HG03460 (cell line): ENCODE measurements at regions not wholly inside any gene's neighbourhood (a gene's known extent, or its start where the extent isn't known, plus 50 kb on each side); places are given as distances from the start of the nearest gene placed in this dataset.

Source experiments
- ATAC-seq: cut with Tn5 transposase; IDR thresholded peaks from one replicate; pipeline ENCODE4 v1.9.1; 2021; ENCODE audit not compliant: unreplicated experiment

DNA sequence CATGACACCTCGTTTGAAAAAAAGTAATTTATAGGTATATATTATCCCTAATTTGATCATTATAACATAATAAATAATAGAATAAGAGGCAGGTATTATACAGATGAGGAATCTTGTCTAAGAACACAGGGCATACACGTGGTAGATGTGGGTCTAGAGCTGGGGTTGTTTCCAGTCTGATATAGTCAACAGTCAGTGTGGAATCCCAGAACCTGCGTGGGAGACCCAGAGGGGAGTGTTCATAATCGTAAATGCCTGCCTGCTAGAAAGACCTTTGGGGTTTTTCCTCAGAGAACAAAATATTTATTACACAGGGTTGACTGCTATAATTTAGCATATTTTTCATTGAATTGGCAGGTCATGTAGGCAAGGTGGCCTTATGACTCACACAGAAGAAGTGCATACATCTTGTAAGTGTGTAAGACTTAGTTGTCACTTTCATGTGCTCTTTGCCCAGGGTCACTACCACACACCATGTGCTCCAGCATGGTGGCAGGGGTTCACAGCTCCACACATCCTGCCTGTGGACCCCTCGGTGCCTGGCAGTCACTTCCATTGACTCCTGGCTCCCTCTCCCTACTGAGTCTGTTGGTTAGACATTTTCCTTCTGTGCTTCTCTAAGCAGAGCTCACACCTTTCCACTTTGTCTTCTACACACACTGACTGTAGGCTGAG, 94.9 kb upstream of the IKZF1 start:
- no peak for ATAC-seq

DNA sequence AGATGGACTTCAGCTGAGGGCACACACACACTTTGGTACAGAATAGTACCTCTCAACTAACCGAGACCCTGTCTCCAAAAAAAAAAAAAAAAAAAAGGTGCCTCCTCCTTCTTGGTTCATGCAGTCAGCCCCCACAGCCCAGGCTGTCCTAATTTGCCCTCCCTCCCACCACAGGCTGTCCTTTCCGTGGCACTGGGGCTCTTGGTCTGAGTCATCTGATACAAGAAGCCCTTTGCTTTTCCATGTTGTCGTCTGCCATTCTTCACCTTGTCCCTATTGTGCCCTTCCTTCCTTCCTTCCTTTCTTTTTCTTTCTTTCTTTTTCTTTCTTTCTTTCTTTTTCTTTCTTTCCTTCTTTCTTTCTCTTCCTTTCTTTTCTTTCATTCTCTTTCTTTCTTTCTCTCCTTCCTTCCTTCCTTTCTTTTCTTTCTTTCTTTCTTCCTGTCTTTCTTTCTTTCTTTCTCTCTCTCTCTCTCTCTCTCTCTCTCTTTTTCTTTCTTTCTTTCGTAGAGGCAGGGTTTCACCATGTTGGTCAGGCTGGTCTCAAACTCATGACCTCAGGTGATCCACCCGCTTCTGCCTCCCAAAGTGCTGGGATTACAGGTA, 96.0 kb upstream of the IKZF1 start:
- ATAC-seq: no peak

DNA sequence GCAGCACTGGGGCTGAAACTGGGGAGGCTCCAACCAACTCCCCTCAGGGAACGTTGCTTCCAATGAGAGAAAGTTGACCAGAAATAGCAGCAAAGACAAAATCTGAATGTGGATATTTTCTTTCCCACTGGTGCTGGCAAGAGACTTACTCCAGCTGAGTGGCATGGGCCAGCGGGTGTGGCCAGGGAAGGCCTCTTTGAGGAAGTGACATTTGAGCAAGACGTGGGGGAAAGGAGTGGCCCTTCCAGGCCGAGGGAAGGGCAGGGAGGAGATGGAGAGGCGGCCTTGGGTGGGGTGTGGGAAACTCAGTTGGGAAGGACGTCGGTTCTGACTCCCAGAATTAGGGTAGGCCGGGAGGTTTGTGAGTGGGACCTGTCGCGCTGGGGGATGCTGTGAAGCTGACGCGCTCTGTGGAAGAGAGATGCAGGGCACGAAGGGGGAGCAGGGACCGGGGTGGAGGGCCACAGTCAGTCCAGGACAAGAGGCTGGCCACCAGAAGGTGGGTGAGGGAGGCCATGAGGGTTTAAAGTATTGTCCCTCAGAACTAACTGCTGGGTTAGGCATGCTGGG, 96.7 kb upstream of the IKZF1 start:
- no peak for ATAC-seq

DNA sequence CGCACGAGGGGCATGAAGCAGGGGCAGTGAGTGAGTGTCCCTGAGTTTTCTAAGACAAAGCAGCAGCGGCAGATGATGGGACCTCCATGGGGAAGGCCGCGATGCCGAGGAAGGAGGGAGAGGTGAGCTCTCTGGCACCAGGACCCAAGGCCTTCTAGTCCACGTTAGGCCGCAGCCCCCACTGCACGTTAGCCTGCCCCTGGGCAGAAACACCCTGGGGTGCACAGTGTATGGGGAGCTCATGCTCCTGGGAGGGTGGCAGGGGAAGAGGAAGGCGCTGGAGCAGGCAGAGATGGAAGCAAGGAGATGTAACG, 97.3 kb upstream of the IKZF1 start:
- no peak for ATAC-seq

DNA sequence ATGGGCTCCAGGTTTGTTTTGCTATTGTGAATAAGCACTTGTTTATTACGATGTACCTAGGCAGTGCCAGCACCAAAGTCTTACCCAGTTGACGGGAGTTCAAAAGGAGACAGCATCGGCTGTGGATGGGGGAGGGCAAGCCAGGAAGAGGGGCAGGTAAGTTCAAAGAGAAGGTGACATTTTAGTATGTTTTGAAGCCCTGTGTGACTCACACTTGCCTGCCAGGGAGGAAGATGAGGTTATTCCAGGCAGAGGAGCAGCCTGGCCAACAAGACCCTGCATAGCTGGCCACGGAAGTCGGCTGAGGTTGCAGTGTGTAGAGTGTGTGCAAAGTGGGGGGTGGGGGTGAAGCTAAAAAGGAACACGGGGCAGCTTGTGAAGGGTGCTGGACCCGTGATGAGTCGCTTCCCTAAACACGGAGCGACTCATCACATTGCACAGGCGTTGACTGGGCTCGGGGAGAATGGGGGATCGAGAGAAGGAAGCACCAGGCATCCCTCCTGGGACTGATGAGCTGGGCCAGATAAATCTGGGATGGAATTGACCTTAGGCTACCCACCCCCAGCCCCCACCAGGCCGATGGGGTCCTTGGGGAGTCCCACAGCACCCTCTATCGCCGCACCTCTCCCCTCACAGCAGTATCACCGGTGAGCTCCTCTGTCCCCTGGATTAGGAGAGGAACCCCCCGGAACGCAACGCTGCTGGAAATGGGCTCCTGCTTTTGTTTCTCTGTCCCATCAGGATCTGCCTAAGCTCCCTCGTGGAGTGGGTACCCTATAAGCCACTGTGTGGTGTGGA, 97.9 kb upstream of the IKZF1 start:
- ATAC-seq: no peak

DNA sequence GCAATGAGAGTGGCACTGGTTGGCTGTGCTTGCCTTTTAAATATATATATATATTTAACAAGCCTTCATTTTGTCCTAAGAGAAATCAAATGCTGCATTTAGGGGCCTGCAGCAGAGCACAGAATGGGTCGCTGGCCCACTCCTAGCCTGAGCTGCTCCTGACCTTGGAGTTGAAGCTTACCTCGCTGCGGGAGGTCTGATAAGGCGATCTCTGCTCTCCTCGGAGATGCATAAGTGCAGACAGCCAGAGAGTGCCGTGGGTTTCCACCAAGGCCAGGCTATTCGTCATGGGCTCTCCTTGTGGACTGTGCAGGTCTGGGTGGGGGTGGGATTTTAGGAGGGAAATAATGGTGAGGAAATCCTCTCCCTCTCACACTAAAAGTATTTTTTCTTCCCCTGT, 99.5 kb upstream of the IKZF1 start:
- no peak for ATAC-seq

DNA sequence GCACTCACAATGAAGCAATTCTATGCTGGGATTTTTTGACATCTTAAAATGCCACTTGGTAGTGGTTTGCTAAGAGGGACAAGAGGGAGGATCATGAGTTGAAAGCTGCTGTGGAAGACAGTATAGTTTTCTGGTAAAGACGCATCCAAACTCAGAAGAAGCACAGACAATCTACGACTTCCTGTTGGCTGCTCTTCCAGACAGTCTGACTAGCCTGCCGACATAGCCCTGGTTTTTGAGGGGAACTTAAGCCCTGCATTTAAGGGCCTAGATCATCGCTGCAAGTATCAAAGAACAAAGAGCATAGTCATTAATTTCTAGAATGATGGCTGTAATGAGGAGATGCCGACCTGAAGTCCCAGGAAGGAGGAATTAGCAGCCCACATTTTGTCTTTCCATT, 99.9 kb upstream of the IKZF1 start:
- no peak for ATAC-seq

DNA sequence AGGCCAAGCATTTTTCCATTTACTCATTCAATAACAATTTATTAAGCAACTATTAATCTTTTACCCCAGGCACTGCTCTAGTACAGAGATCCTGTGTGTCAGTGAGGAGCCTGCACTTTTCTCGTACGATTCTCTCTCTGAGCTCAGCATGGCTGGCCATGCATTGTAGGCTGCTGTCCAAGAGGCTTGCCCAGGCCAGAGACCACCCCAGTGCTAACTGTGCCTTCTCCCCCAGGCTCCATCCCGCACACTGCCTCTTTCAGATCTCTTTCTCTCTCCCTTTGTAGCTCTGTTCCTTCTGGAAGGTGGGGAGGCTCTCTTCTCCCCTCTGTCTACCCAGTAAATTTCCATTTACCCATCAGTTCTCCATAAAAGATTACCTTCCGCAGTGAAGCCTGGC, 101.0 kb upstream of the IKZF1 start:
- ATAC-seq: no peak

DNA sequence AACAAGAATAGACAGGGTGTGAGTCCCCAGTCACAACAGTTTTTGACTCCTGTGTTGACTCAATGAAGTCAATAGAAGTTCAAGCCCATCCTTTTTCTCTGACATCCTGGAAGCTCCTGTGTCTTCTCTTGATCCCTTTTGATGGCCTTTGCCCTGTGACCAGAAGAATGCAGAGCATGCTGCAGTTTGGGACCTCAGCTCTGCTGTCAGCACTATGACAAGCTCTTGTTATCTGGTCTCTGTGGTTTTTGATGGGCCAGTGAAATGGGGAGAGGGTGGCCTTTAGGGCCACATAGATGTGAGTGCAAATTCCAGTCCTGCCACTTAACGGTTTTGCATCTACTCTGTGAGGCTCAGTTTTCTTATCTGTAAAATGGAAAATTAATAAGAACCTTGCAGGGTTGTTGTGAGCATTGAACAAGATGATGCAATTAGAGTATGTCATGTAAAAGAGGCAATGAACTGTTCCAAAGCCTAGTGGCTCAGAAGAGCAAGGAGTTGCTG, 102.4 kb upstream of the IKZF1 start:
- no peak for ATAC-seq

DNA sequence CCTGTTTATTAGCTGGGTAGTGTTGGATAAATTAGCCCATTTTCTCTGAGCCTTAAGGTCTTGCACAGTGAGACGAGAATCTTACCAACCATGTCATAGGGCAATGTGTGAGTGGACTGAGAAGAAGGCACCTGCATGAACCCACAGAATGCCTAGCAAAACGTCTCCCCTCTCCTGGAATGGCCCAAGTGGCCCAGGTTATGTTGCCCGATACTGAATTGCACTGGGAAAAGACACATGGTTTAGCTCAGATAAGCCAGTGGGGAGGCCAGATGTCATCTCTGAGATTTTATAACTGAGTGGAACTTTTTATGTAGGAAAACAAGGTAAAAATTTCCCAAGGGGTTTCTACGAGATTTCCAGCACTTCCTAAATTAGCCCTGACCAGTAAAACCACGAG, 104.7 kb upstream of the IKZF1 start:
- ATAC-seq: no peak

DNA sequence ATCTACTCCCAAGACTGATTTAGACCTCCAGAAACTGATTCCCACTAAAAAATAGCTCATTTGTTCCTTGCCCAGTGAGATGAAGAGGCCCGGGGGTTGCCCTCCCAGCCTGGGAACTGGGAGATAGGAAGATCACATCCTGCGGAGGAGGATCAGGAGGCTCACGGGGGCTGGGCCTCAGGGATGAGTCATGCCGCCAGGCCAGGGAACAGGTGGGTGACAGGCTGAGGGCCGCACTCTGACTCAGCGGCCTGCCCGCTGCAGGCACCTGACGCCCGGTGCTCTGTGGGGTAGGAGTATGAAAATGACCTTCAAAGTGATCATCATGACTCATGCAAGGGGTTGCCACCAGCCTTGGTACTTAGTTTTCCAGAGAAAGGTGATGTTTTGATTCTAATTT, 104.5 kb upstream of the ZPBP start:
- peak; percentile 66 for ATAC-seq

DNA sequence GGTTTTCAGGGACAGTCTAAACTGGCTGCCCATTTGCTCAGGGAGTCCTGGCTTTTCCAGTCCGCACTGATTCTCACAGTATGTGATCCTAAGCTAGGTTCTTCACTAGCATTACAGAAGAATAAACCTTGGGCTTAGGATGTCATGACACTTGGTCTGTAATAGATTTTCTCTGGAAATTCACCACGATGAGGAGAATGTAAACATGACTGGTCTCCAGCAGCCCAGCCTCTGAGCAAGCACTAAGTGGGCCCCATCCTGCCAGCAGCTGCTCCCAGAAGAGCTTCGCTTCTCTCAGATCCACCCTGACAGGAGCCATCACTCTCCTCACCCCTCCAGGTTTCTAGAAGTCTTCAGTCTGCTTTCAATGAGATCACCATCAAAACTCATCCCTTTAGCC, 103.7 kb upstream of the ZPBP start:
- ATAC-seq: no peak

DNA sequence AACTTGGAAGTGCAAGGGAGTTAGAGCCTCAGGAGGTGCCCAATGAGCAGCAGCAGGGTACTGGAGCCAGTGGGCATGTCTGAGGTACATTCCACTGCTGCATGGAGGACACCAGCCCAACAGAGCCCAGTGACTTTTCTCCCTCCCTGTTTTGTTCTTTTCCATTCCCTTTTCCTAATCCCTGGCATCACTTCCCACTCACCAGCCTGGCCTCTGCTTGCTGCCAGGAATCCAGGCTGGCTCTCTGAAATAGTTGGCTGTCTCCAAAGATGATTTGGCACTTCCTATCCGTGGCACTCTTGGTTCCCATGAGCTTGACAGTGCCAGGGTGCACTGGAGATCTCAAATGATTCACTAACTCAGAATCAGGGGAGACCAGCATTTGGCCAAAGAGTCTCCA, 97.7 kb upstream of the ZPBP start:
- ATAC-seq: no peak

DNA sequence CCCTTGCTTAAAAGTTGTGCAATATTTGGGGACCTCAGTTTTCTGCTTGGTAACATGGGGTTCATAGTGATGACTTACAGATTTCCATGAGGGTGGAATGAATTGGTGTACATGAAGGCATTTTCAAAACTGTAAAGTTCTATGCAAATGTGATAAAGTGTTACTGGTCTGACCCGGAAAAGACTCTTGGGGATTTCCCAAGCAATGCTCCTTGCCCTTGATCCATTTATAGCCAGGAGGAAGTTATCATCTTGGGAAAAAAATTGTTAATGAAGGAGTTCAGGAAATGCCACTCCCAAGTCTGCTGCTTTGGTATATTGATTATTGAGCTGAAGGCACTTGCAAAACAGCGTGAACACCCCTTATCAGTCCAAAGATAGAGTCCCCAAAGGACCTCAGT, 96.3 kb upstream of the ZPBP start:
- ATAC-seq: no peak

DNA sequence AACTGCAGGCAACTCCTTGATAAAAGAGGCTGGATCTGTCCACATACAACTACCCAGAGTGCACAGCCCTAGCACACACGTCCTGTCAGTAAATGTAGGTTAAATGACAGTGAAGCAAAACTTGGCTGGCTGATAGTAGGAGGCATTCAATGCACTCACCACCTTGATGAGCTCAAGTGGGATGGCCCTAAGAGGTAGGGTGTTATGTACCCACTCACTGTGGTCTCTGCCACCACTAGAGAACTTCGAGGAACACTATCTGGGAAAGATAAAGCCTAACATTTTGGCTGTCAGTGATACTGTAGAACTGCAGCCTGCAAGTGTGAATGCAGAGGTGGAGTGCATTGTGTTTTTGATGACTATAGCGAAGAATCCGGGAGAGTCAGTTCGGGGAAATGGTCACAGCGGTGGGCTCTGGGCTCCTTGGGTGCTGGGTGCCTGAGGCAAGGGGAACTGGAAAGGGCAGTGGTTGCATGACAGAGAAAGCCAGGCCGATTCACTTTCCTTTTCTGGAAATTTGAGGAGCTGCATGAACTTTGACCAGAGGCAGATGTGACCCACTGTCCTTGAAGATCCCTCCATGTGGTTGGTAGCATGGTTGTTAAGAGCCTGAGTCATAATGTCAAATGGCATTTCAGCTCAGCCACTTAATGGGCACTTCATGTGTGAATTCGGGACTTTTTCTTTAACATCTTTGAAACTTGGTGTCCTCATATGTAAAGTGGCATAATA, 93.1 kb upstream of the ZPBP start:
- no peak for ATAC-seq

DNA sequence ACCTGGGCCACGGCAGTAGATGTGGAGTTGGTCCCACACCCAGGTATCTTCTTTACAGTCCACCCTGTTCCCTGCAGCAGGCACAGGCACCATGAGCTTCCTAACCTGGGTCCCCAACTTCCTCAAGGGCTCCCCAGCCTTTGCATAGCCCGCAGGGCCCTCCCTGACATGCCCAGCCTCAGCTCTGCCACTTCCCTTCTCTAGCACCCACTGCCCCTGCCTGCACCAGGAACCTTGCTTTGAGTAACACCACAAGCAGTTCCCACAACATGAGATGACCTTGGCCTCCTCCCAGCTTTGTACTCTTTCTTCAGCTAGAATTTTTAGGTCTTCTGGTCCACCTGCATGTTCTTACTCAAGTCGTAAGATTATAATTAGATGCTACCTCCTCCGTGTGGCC, 92.2 kb upstream of the ZPBP start:
- no peak for ATAC-seq

DNA sequence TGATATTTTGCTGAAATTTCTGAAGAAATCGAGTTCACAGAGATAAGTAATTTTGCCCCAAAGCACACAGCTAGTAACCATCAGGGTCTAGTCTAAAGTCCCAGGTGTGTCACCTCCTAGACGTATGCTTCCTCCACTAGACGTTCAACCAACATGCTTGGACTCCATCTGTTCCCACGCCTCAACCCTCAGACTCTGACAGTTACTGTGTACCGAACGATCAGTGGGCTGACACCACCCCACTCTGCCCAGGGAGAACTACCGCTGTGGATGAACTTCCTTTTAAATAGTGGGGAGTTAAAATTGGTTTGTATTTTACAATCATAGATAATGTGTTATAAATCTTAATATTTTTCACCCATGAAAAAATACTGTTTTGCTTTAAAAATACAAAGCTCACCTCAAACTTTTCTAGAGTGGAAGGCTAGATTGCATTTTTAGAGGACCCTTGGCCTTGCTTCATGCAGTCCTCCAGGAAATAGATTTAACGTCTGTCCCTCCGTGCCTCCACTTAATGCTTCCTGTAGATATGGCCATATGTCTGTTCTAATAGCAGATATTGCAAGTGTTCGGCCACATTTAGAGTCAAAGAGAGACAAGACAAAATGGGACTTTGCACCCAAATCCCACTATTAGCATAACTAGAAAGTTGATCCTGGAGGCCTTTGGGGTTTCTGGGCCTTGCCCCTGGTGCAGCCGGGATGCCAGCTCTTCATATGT, 91.4 kb upstream of the ZPBP start:
- no peak for ATAC-seq

DNA sequence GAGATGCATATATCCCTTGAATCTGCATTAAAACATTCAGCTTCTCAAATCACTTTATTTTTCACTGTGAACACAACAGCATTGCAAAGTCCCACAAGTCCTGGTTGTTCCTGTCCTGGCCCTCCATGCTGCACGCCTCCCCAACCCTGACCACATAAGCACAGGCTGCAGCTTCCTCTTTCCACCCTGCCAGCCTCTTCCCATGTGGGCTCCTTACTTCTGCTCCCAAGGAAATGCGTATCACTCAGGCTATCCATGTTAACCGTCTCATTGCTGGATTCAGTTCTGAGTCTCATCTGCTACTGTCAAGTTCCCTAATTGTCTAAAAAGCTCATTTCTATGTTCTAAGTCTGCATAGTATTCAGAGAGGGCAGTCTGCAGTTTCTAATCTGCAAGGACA, 89.7 kb upstream of the ZPBP start:
- no peak for ATAC-seq

DNA sequence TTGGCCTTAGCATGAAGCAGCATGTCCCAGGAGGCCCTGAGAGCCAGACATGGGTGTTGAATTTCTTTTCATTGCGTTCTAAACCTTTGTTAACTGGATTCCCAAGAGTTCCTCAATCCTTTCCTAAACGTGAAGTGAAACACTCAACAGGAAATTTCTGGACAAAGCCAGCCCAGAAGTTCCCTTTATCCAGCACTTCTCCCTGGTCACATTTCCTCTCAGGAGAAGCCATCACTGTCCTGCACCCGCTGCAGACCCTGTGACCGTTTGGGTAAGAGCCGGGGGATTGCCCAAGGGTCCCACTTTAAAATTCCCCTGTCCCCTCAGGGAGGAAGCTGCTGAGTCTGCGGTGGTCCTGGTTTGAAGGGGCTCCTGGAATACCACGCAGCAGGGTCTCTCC, 88.0 kb upstream of the ZPBP start:
- no peak for ATAC-seq

DNA sequence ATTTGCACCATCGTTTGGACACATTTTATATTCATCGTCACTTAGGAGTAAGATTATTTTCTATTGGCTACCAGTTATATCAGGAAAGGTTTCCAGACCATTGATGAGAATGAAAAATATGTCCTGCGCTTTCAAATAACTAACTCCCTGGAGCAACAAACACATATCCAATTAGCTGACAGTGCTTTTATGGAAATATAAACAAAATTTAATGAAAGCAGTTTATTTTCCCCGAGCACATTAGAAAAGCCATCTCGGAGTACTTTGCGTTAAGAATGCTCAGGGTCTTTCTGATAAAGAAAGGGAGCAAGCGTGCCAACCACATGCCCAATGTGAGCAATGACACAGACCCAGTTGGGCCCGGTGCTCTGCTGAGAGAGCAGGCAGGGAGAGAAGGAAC, 85.1 kb upstream of the ZPBP start:
- ATAC-seq: no peak

DNA sequence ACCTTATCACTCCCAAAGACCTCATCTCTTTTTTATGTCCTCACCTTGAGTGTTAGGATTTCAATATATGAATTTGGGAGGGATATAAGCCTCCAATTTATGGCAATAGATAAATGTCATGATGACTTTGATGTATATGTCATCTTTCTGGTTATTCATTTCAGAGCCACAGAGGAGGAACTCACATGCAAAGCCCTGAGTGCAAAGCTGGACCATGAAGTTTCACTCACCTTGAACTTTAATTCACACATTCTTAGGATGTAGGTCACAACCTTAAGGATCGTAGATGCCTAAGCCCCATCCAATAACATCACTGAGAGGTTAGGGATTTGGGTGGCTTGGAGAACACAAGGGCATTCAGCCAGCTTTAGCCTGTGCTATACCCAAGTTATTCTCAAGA, 81.9 kb upstream of the ZPBP start:
- ATAC-seq: no peak
